Cardiac muscle cell (in vitro differentiated cells and primary cell): ENCODE measurements at regions not wholly inside any gene's neighbourhood (a gene's known extent, or its start where the extent isn't known, plus 50 kb on each side); places are given as distances from the start of the nearest gene placed in this dataset.

Experiments used
- DNase-seq, 2 donors: peaks; one replicate each; pipeline versions ENCODE4 v3.0.0 to v3.0.0-alpha.2; 2010 to 2017; ENCODE audit warnings: low read depth in 1 of 2, low spot score in 1 of 2
- H3K27ac ChIP-seq: fragments of 200-600 bp; sonication (generic); 2 replicates; pipeline ENCODE4 v1.5.1; 2016
- H3K27me3 ChIP-seq: fragments of 200-600 bp; sonication (generic); 2 replicates; pipeline ENCODE4 v1.6.0; 2016; ENCODE audit warnings: control low read depth
- H3K36me3 ChIP-seq: fragments of 200-600 bp; sonication (generic); 2 replicates; pipeline ENCODE4 v1.5.1; 2016; ENCODE audit warnings: control low read depth
- H3K4me1 ChIP-seq: fragments of 200-600 bp; sonication (generic); 2 replicates; pipeline ENCODE4 v1.8.1; 2017; ENCODE audit warnings: low read depth, mild to moderate bottlenecking, mixed run types
- H3K4me3 ChIP-seq: fragments of 200-600 bp; sonication (generic); 2 replicates; pipeline ENCODE4 v1.5.1; 2016; ENCODE audit warnings: mild to moderate bottlenecking
- H3K9me3 ChIP-seq: fragments of 200-600 bp; sonication (generic); 2 replicates; pipeline ENCODE4 v1.5.1; 2017; ENCODE audit warnings: low read depth, mild to moderate bottlenecking, control low read depth
- TF ChIP-seq, protein P1 (sequence below): IDR thresholded peaks from 2 replicates; pipeline ENCODE4 v1.5.1; 2012; ENCODE audit warnings: low read depth, mild to moderate bottlenecking, low read length

GRCh38 chr21:20943561-20943997, 54.6 kb upstream of the NCAM2 start:
- no peaks in the 10 kb centered on the region for H3K4me1 ChIP-seq
- H3K27ac ChIP-seq: no peak overlapping the region
- H3K9me3 ChIP-seq: no peaks in the 10 kb centered on the region
- no peaks in the 10 kb centered on the region for H3K27me3 ChIP-seq
- TF ChIP-seq, protein P1, sequence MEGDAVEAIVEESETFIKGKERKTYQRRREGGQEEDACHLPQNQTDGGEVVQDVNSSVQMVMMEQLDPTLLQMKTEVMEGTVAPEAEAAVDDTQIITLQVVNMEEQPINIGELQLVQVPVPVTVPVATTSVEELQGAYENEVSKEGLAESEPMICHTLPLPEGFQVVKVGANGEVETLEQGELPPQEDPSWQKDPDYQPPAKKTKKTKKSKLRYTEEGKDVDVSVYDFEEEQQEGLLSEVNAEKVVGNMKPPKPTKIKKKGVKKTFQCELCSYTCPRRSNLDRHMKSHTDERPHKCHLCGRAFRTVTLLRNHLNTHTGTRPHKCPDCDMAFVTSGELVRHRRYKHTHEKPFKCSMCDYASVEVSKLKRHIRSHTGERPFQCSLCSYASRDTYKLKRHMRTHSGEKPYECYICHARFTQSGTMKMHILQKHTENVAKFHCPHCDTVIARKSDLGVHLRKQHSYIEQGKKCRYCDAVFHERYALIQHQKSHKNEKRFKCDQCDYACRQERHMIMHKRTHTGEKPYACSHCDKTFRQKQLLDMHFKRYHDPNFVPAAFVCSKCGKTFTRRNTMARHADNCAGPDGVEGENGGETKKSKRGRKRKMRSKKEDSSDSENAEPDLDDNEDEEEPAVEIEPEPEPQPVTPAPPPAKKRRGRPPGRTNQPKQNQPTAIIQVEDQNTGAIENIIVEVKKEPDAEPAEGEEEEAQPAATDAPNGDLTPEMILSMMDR: no peak
- DNase-seq: no peak
- H3K36me3 ChIP-seq: no peaks in the 10 kb centered on the region
- H3K4me3 ChIP-seq: no peak overlapping the region

- TF ChIP-seq, protein P1: no peak
- DNase-seq: no peak
- H3K27ac ChIP-seq: no peak overlapping the region
- no peaks in the 10 kb centered on the region for H3K9me3 ChIP-seq
- H3K36me3 ChIP-seq: no peaks in the 10 kb centered on the region
- H3K4me1 ChIP-seq: no peaks in the 10 kb centered on the region
- no peak overlapping the region for H3K4me3 ChIP-seq
- H3K27me3 ChIP-seq: no peaks in the 10 kb centered on the region
Measured at GRCh38 chr21:20944139-20944538, 54.1 kb upstream of the NCAM2 start.

DNA sequence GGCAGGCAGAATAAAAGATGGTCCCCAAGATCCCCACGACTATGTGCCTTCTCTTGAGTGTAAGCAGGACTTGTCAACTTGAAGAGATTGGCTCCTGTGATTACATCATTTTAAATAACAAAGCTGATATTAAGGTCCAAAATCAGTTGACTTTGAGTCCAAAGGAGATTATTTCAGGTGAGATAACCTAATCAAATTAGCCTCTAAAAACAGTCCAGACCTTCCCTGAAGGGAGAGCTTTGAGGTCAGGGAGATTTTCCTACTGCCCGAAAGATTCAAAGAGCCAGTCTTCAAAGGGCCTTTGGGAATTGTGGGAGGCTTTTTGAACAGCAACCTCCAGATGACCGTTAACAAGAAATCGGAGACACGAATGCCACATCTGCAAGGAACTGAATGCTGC, 51.5 kb upstream of the NCAM2 start:
- TF ChIP-seq, protein P1: no peak
- H3K9me3 ChIP-seq: no peaks in the 10 kb centered on the region
- no peak for DNase-seq
- no peak overlapping the region for H3K4me3 ChIP-seq
- H3K36me3 ChIP-seq: no peaks in the 10 kb centered on the region
- no peaks in the 10 kb centered on the region for H3K27me3 ChIP-seq
- no peak overlapping the region for H3K27ac ChIP-seq
- no peaks in the 10 kb centered on the region for H3K4me1 ChIP-seq
